GM21447 (cell line): ENCODE measurements at regions not wholly inside any gene's neighbourhood (a gene's known extent, or its start where the extent isn't known, plus 50 kb on each side); places are given as distances from the start of the nearest gene placed in this dataset.

Source experiments
- ATAC-seq: cut with Tn5 transposase; IDR thresholded peaks from one replicate; pipeline ENCODE4 v1.9.1; 2021; ENCODE audit not compliant: unreplicated experiment

- no peak for ATAC-seq
Measured at GRCh38 chr18:72194072-72194471, 350.1 kb downstream of the CBLN2 start.

GRCh38 chr18:72187956-72188355 is 356.2 kb downstream of the CBLN2 start:
- ATAC-seq = no peak

GRCh38 chr18:72181241-72181764 is 362.8 kb downstream of the CBLN2 start:
- ATAC-seq = peak; percentile 75

- ATAC-seq = peak; percentile 5
Measured at GRCh38 chr18:72180689-72181088, 363.5 kb downstream of the CBLN2 start.

- ATAC-seq = no peak
Measured at GRCh38 chr18:72174972-72175649, 369.0 kb downstream of the CBLN2 start.

GRCh38 chr18:72171596-72171995 is 372.5 kb downstream of the CBLN2 start:
- no peak for ATAC-seq

- no peak for ATAC-seq
Measured at GRCh38 chr18:72161691-72162090, 382.5 kb downstream of the CBLN2 start.

- ATAC-seq = no peak
Measured at GRCh38 chr18:72160510-72161445, 383.4 kb downstream of the CBLN2 start.

GRCh38 chr18:72155327-72155726 is 388.8 kb downstream of the CBLN2 start:
- ATAC-seq = no peak

- no peak for ATAC-seq
Measured at GRCh38 chr18:72154926-72155325, 389.2 kb downstream of the CBLN2 start.

- ATAC-seq = no peak
Measured at GRCh38 chr18:72152935-72153334, 391.2 kb downstream of the CBLN2 start.

- ATAC-seq = no peak
Measured at GRCh38 chr18:72147830-72148229, 396.3 kb downstream of the CBLN2 start.

- no peak for ATAC-seq
Measured at GRCh38 chr18:72140007-72140406, 404.1 kb downstream of the CBLN2 start.

- ATAC-seq = no peak
Measured at GRCh38 chr18:72128649-72129048, 415.5 kb downstream of the CBLN2 start.

- no peak for ATAC-seq
Measured at GRCh38 chr18:72122103-72122502, 422.0 kb downstream of the CBLN2 start.

GRCh38 chr18:72119082-72119481 is 425.1 kb downstream of the CBLN2 start:
- ATAC-seq = no peak

GRCh38 chr18:72114801-72115594 is 429.1 kb downstream of the CBLN2 start:
- no peak for ATAC-seq

- no peak for ATAC-seq
Measured at GRCh38 chr18:72107647-72108383, 436.3 kb downstream of the CBLN2 start.

- no peak for ATAC-seq
Measured at GRCh38 chr18:72104851-72105250, 439.3 kb downstream of the CBLN2 start.

- no peak for ATAC-seq
Measured at GRCh38 chr18:72102412-72102811, 441.7 kb downstream of the CBLN2 start.
